HepG2 (cell line): ENCODE measurements at regions not wholly inside any gene's neighbourhood (a gene's known extent, or its start where the extent isn't known, plus 50 kb on each side); places are given as distances from the start of the nearest gene placed in this dataset.

Experiments used
- ATAC-seq: fragments of 200-7000 bp; cut with Tn5 transposase; 3 replicates; pipeline ENCODE4 v1.9.1; 2020; ENCODE audit warnings: mild to moderate bottlenecking, moderate library complexity
- BruUV-seq: library from RNA; stranded (reverse); fragments of 400-500 nt; replicated peaks from 2 replicates; lab custom pipeline; 2021; lab: Mats Ljungman, UMichigan
- CTCF ChIA-PET: fragments of 300-600 bp; formaldehyde crosslinking; extraction: SDS; loops from one replicate; lab custom pipeline; 2021; ENCODE audit warnings: low total read pairs, inconsistent platforms, low intra/inter-chr PET ratio; lab: Yijun Ruan, JAX
- POLR2A ChIA-PET: fragments of 350-600 bp; sonication (Branson Sonifier 250); formaldehyde crosslinking; loops from one replicate; lab custom pipeline; 2020; ENCODE audit warnings: antibody characterized with exemption, inconsistent platforms; lab: Yijun Ruan, JAX
- DNase-seq: peaks from one replicate; pipeline ENCODE4 v3.0.0-alpha.2; 2015; ENCODE audit warnings: low spot score
- FAIRE-seq: peaks from 3 replicates; lab custom pipeline; 2011; peaks lifted over from hg19 to GRCh38; lab: Jason Lieb, UNC
- H2AFZ ChIP-seq: one replicate; pipeline ENCODE4 v1.6.1; 2011; ENCODE audit warnings: low read length, inconsistent platforms
- H3K27ac ChIP-seq: fragments of 300-600 bp; 3 replicates; pipeline ENCODE4 v1.8.0; 2011; ENCODE audit warnings: mixed run types, mild to moderate bottlenecking, mixed read lengths, low read length, inconsistent platforms; ENCODE audit not compliant: insufficient read depth; ENCODE audit errors: extremely low read length
- H3K27me3 ChIP-seq, 2 experiments: fragments of 200-600 bp in 1 of 2; 2 replicates in 1 of 2; 3 replicates in 1 of 2; pipeline versions ENCODE4 v1.6.0 to v1.8.0; 2011; ENCODE audit warnings: low read length in 2 of 2, mild to moderate bottlenecking in 2 of 2, moderate library complexity in 2 of 2, inconsistent platforms in 1 of 2; ENCODE audit not compliant: insufficient read depth in 2 of 2, control insufficient read depth in 1 of 2
- H3K36me3 ChIP-seq, 2 experiments: fragments of 200-600 bp in 1 of 2; replicated peaks in 1 of 2; 2 replicates in 1 of 2; 3 replicates in 1 of 2; pipeline versions ENCODE4 v1.5.1 to v1.8.0; 2011; ENCODE audit warnings: low read length in 2 of 2, inconsistent platforms in 1 of 2; ENCODE audit not compliant: insufficient read depth in 2 of 2, control insufficient read depth in 1 of 2
- H3K4me1 ChIP-seq: 2 replicates; pipeline ENCODE4 v1.5.1; 2012; ENCODE audit warnings: low read length, inconsistent platforms; ENCODE audit not compliant: insufficient read depth
- H3K4me2 ChIP-seq: 2 replicates; pipeline ENCODE4 v1.6.0; 2011; ENCODE audit warnings: low read depth, low read length, inconsistent platforms
- H3K4me3 ChIP-seq, 3 experiments: fragments of 200-600 bp in 1 of 3; sonication (generic), shearing (Covaris generic) in 1 of 3; replicated peaks in 1 of 3; 2 replicates each; pipeline ENCODE4 v1.5.1; 2011 to 2016; ENCODE audit warnings: low read length in 3 of 3, inconsistent platforms in 2 of 3, low read depth in 2 of 3, mild to moderate bottlenecking in 2 of 3, control low read depth in 1 of 3, mixed read lengths in 1 of 3; ENCODE audit not compliant: insufficient read depth in 1 of 3
- H3K79me2 ChIP-seq: one replicate; pipeline ENCODE4 v1.6.1; 2011; ENCODE audit warnings: low read length, inconsistent platforms; ENCODE audit not compliant: insufficient read depth
- H3K9ac ChIP-seq: 2 replicates; pipeline ENCODE4 v1.6.0; 2011; ENCODE audit warnings: mild to moderate bottlenecking, low read depth, low read length, inconsistent platforms; ENCODE audit not compliant: insufficient read depth
- H3K9me3 ChIP-seq: 2 replicates; pipeline ENCODE4 v1.5.1; 2012; ENCODE audit warnings: mild to moderate bottlenecking, low read length
- H4K20me1 ChIP-seq: 2 replicates; pipeline ENCODE4 v1.6.0; 2011; ENCODE audit warnings: inconsistent platforms, mild to moderate bottlenecking, low read length, moderate library complexity; ENCODE audit not compliant: insufficient read depth
- CREB1 ChIP-seq, 2 experiments: fragments of 450-650 bp in 1 of 2; IDR thresholded peaks; 2 replicates each; pipeline ENCODE4 v1.6.1; 2016 to 2017; ENCODE audit warnings: control low read depth in 1 of 2, mild to moderate bottlenecking in 1 of 2, missing compliant biosample characterization in 1 of 2, missing genetic modification characterization in 1 of 2
- ERF ChIP-seq: IDR thresholded peaks from 2 replicates; pipeline ENCODE4 v1.6.1; 2018; ENCODE audit warnings: missing biosample characterization, missing genetic modification reagents
- XRCC5 ChIP-seq: fragments of 200-400 bp; formaldehyde crosslinking; optimal IDR thresholded peaks from 2 replicates; pipeline ENCODE3; 2017; ENCODE audit warnings: mild to moderate bottlenecking, low read length
- ZNF878 ChIP-seq: sonication (generic); formaldehyde crosslinking; IDR thresholded peaks from 2 replicates; pipeline ENCODE4 v1.8.1; 2023; ENCODE audit warnings: mild to moderate bottlenecking, missing genetic modification reagents, moderate library complexity
- WGBS: methylation state at CpG from one replicate; pipeline ENCODE4 v1.1.6; 2017; ENCODE audit warnings: low lambda C conversion rate; 5-methylcytosine and 5-hydroxymethylcytosine counted together
- in situ Hi-C: cut with HindIII; loops from 2 replicates; pipeline ENCODE4 v1.10.0; 2017; ENCODE audit warnings: low pct_unique_long_range_greater_than_20kb; ENCODE audit not compliant: extremely low pct_ligation_motif_present
- intact Hi-C: fragments of 100-400 bp; cut with micrococcal nuclease; formaldehyde crosslinking; loops from one replicate; pipeline ENCODE4 v1.10.0; 2022; ENCODE audit not compliant: unreplicated experiment
- TF ChIP-seq, protein P1 (sequence below): IDR thresholded peaks from 2 replicates; pipeline ENCODE4 v1.6.1; 2016; ENCODE audit warnings: missing biosample characterization, missing genetic modification reagents, low read depth
- TF ChIP-seq, protein P2 (sequence below): sonication (generic); formaldehyde crosslinking; IDR thresholded peaks from 2 replicates; pipeline ENCODE4 v1.4.0; 2020; ENCODE audit warnings: missing genetic modification reagents
- TF ChIP-seq, protein P3 (sequence below): sonication (generic); formaldehyde crosslinking; IDR thresholded peaks from 2 replicates; pipeline ENCODE4 v1.4.0; 2020; ENCODE audit warnings: missing genetic modification reagents, mild to moderate bottlenecking, borderline replicate concordance
- TF ChIP-seq, protein P4 (sequence below): sonication (generic); formaldehyde crosslinking; IDR thresholded peaks from 2 replicates; pipeline ENCODE4 v1.5.1; 2020; ENCODE audit warnings: missing genetic modification reagents, mild to moderate bottlenecking, borderline replicate concordance

DNA sequence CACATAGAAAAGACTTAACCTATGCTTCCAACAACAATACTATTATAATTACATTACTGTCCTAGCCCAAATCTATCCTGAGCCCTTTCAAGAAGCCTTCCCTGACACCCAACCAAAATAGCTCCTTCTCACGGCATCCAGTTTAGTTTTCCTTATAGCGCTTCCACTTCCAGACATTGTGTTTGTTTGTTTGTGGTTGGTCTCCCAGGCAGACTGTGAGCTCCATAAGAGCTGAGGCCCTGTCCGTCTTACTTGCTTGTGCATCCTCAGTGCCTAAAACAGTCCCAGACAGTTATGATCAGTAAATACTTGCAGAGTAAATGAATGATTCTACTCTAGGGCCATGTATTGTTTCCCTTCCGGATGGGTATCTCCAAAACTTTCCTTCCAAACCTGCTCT is 68.1 kb upstream of the STARD13 start (continued):
- TF ChIP-seq, protein P1, sequence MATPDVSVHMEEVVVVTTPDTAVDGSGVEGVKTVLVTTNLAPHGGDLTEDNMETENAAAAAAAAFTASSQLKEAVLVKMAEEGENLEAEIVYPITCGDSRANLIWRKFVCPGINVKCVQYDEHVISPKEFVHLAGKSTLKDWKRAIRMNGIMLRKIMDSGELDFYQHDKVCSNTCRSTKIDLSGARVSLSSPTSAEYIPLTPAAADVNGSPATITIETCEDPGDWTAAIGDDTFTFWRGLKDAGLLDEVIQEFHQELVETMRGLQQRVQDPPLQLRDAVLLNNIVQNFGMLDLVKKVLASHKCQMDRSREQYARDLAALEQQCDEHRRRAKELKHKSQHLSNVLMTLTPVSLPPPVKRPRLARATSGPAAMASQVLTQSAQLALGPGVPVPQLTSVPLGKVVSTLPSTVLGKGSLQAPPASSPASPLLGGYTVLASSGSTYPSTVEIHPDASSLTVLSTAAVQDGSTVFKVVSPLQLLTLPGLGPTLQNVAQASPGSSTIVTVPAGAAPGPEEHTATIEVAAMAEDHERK (CRISPR knock-in tag), result no peak

- Histone ChIP-seq H3K27me3 (no peaks in the 10 kb centered on the region), H3K4me3 (no peak overlapping the region), H3K36me3 (no peaks in the 10 kb centered on the region), H4K20me1 (no peaks in the 10 kb centered on the region), H2AFZ (no peak overlapping the region), H3K9me3 (no peaks in the 10 kb centered on the region), H3K4me2 (no peak overlapping the region), H3K9ac (no peak overlapping the region), H3K79me2 (no peaks in the 10 kb centered on the region), H3K27ac (no peak overlapping the region)
- POLR2A ChIA-PET, result no interaction called here
- CTCF ChIA-PET, result no interaction called here
- DNase-seq (no peak), FAIRE-seq (no peak), ATAC-seq (no peak)
- in situ Hi-C loops, result no loop called here
- BruUV-seq, result no TSS peak
- TF ChIP-seq, protein P2, sequence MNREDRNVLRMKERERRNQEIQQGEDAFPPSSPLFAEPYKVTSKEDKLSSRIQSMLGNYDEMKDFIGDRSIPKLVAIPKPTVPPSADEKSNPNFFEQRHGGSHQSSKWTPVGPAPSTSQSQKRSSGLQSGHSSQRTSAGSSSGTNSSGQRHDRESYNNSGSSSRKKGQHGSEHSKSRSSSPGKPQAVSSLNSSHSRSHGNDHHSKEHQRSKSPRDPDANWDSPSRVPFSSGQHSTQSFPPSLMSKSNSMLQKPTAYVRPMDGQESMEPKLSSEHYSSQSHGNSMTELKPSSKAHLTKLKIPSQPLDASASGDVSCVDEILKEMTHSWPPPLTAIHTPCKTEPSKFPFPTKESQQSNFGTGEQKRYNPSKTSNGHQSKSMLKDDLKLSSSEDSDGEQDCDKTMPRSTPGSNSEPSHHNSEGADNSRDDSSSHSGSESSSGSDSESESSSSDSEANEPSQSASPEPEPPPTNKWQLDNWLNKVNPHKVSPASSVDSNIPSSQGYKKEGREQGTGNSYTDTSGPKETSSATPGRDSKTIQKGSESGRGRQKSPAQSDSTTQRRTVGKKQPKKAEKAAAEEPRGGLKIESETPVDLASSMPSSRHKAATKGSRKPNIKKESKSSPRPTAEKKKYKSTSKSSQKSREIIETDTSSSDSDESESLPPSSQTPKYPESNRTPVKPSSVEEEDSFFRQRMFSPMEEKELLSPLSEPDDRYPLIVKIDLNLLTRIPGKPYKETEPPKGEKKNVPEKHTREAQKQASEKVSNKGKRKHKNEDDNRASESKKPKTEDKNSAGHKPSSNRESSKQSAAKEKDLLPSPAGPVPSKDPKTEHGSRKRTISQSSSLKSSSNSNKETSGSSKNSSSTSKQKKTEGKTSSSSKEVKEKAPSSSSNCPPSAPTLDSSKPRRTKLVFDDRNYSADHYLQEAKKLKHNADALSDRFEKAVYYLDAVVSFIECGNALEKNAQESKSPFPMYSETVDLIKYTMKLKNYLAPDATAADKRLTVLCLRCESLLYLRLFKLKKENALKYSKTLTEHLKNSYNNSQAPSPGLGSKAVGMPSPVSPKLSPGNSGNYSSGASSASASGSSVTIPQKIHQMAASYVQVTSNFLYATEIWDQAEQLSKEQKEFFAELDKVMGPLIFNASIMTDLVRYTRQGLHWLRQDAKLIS (CRISPR knock-in tag), result no peak
- TF ChIP-seq, protein P3, sequence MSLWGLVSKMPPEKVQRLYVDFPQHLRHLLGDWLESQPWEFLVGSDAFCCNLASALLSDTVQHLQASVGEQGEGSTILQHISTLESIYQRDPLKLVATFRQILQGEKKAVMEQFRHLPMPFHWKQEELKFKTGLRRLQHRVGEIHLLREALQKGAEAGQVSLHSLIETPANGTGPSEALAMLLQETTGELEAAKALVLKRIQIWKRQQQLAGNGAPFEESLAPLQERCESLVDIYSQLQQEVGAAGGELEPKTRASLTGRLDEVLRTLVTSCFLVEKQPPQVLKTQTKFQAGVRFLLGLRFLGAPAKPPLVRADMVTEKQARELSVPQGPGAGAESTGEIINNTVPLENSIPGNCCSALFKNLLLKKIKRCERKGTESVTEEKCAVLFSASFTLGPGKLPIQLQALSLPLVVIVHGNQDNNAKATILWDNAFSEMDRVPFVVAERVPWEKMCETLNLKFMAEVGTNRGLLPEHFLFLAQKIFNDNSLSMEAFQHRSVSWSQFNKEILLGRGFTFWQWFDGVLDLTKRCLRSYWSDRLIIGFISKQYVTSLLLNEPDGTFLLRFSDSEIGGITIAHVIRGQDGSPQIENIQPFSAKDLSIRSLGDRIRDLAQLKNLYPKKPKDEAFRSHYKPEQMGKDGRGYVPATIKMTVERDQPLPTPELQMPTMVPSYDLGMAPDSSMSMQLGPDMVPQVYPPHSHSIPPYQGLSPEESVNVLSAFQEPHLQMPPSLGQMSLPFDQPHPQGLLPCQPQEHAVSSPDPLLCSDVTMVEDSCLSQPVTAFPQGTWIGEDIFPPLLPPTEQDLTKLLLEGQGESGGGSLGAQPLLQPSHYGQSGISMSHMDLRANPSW (CRISPR knock-in tag), result no peak
- TF ChIP-seq, protein P4, sequence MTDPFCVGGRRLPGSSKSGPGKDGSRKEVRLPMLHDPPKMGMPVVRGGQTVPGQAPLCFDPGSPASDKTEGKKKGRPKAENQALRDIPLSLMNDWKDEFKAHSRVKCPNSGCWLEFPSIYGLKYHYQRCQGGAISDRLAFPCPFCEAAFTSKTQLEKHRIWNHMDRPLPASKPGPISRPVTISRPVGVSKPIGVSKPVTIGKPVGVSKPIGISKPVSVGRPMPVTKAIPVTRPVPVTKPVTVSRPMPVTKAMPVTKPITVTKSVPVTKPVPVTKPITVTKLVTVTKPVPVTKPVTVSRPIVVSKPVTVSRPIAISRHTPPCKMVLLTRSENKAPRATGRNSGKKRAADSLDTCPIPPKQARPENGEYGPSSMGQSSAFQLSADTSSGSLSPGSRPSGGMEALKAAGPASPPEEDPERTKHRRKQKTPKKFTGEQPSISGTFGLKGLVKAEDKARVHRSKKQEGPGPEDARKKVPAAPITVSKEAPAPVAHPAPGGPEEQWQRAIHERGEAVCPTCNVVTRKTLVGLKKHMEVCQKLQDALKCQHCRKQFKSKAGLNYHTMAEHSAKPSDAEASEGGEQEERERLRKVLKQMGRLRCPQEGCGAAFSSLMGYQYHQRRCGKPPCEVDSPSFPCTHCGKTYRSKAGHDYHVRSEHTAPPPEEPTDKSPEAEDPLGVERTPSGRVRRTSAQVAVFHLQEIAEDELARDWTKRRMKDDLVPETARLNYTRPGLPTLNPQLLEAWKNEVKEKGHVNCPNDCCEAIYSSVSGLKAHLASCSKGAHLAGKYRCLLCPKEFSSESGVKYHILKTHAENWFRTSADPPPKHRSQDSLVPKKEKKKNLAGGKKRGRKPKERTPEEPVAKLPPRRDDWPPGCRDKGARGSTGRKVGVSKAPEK, result no peak
- TF ChIP-seq CREB1 (IDR thresholded peaks at IDR 0.05), result no peak
- TF ChIP-seq CREB1 (CRISPR knock-in tag; IDR thresholded peaks at IDR 0.05), result no peak
- no peak for TF ChIP-seq XRCC5
- TF ChIP-seq ZNF878 (CRISPR knock-in tag), result no peak
- no peak for TF ChIP-seq ERF
- TF ChIP-seq, all 625 proteins: peak for 0
- intact Hi-C loops, result no loop called here
- 93% methylated on average over 6 of the region's 6 CpGs for WGBS
- H3K4me1 ChIP-seq, result peaks cover 10% of the 10 kb centered on the region; the same call in 1 of the 2 replicates
Measured at GRCh38 chr13:33355201-33355895, 69.8 kb upstream of the STARD13 start.
